ENCODE measurements at regions not wholly inside any gene's neighbourhood (a gene's known extent, or its start where the extent isn't known, plus 50 kb on each side); places are given as distances from the start of the nearest gene placed in this dataset.

GRCh38 chr3:176074096-176074495 is 1123.2 kb downstream of the TBL1XR1 start:
- no peaks in the 10 kb centered on the region for H3K79me2 ChIP-seq
- H3K36me3 ChIP-seq (replicated peaks; ENCODE audit: insufficient read depth, low read depth): no peaks in the 10 kb centered on the region
- no peak overlapping the region for H3K4me2 ChIP-seq
- H4K20me1 ChIP-seq (ENCODE audit: insufficient read depth, poor library complexity, severe bottlenecking): no peaks in the 10 kb centered on the region
- H3K4me3 ChIP-seq: no peak overlapping the region
- H3K27ac ChIP-seq: no peak overlapping the region
- 98% methylated on average over 2 of the region's 2 CpGs for WGBS (ENCODE audit: low lambda C conversion rate, missing lambda C conversion rate)
- no peak for TF ChIP-seq EZH2phosphoT487 (IDR thresholded peaks at IDR 0.05; ENCODE audit: low read depth, severe bottlenecking, unreplicated experiment)
- no peak for TF ChIP-seq CTCF (IDR thresholded peaks at IDR 0.05; ENCODE audit: poor library complexity)
- no peaks in the 10 kb centered on the region for H3K4me1 ChIP-seq (ENCODE audit: insufficient read depth)
- DNase-seq (ENCODE audit: low spot score): no peak
- no peaks in the 10 kb centered on the region for H3K9me3 ChIP-seq (ENCODE audit: low read depth)
- H3K9me2 ChIP-seq (replicated peaks; ENCODE audit: insufficient read depth): no peaks in the 10 kb centered on the region
- no peaks in the 10 kb centered on the region for H3K27me3 ChIP-seq
- H2AFZ ChIP-seq: no peak overlapping the region

- whole genome bisulfite sequencing (ENCODE audit: low lambda C conversion rate, missing lambda C conversion rate): 95% methylated on average over 2 of the region's 2 CpGs
- H3K36me3 ChIP-seq (replicated peaks; ENCODE audit: insufficient read depth, low read depth): no peaks in the 10 kb centered on the region
- H3K9me3 ChIP-seq (ENCODE audit: low read depth): no peaks in the 10 kb centered on the region
- DNase-seq (ENCODE audit: low spot score): no peak
- no peaks in the 10 kb centered on the region for H3K4me1 ChIP-seq (ENCODE audit: insufficient read depth)
- no peaks in the 10 kb centered on the region for H3K9me2 ChIP-seq (replicated peaks; ENCODE audit: insufficient read depth)
- H3K4me3 ChIP-seq: no peak overlapping the region
- no peak overlapping the region for H3K4me2 ChIP-seq
- no peak for TF ChIP-seq CTCF (IDR thresholded peaks at IDR 0.05; ENCODE audit: poor library complexity)
- TF ChIP-seq EZH2phosphoT487 (IDR thresholded peaks at IDR 0.05; ENCODE audit: low read depth, severe bottlenecking, unreplicated experiment): no peak
- no peak for TF ChIP-seq EZH2 (IDR thresholded peaks at IDR 0.05; ENCODE audit: borderline replicate concordance)
- no peak overlapping the region for H2AFZ ChIP-seq
- H3K27me3 ChIP-seq: no peaks in the 10 kb centered on the region
- H3K79me2 ChIP-seq: no peaks in the 10 kb centered on the region
- no peak overlapping the region for H3K27ac ChIP-seq
- H4K20me1 ChIP-seq (ENCODE audit: insufficient read depth, poor library complexity, severe bottlenecking): no peaks in the 10 kb centered on the region
These were observed 1125.3 kb downstream of the TBL1XR1 start for GRCh38 chr3:176071943-176072342.

- H3K27ac ChIP-seq: no peak overlapping the region
- no peaks in the 10 kb centered on the region for H3K79me2 ChIP-seq
- no peak overlapping the region for H3K4me2 ChIP-seq
- TF ChIP-seq EZH2 (IDR thresholded peaks at IDR 0.05; ENCODE audit: borderline replicate concordance) (no peak), CTCF (IDR thresholded peaks at IDR 0.05; ENCODE audit: poor library complexity) (no peak), EZH2phosphoT487 (IDR thresholded peaks at IDR 0.05; ENCODE audit: low read depth, severe bottlenecking, unreplicated experiment) (no peak)
- H3K9me2 ChIP-seq (replicated peaks; ENCODE audit: insufficient read depth): no peaks in the 10 kb centered on the region
- no peaks in the 10 kb centered on the region for H3K9me3 ChIP-seq (ENCODE audit: low read depth)
- H3K27me3 ChIP-seq: no peaks in the 10 kb centered on the region
- no peak overlapping the region for H3K4me3 ChIP-seq
- H3K36me3 ChIP-seq (replicated peaks; ENCODE audit: insufficient read depth, low read depth): no peaks in the 10 kb centered on the region
- no peak overlapping the region for H2AFZ ChIP-seq
- WGBS (ENCODE audit: low lambda C conversion rate, missing lambda C conversion rate): 95% methylated on average over 5 of the region's 6 CpGs
- H3K4me1 ChIP-seq (ENCODE audit: insufficient read depth): no peaks in the 10 kb centered on the region
- no peak for DNase-seq (ENCODE audit: low spot score)
- H4K20me1 ChIP-seq (ENCODE audit: insufficient read depth, poor library complexity, severe bottlenecking): no peaks in the 10 kb centered on the region
These were observed 1128.5 kb downstream of the TBL1XR1 start for GRCh38 chr3:176068750-176069149.

- no peak for DNase-seq (ENCODE audit: low spot score)
- TF ChIP-seq EZH2 (IDR thresholded peaks at IDR 0.05; ENCODE audit: borderline replicate concordance) (no peak), CTCF (IDR thresholded peaks at IDR 0.05; ENCODE audit: poor library complexity) (no peak), EZH2phosphoT487 (IDR thresholded peaks at IDR 0.05; ENCODE audit: low read depth, severe bottlenecking, unreplicated experiment) (no peak)
- H3K9me2 ChIP-seq (replicated peaks; ENCODE audit: insufficient read depth): no peaks in the 10 kb centered on the region
- H2AFZ ChIP-seq: no peak overlapping the region
- no peaks in the 10 kb centered on the region for H3K79me2 ChIP-seq
- no peaks in the 10 kb centered on the region for H3K9me3 ChIP-seq (ENCODE audit: low read depth)
- no peaks in the 10 kb centered on the region for H3K36me3 ChIP-seq (replicated peaks; ENCODE audit: insufficient read depth, low read depth)
- H3K4me1 ChIP-seq (ENCODE audit: insufficient read depth): no peaks in the 10 kb centered on the region
- no peak overlapping the region for H3K27ac ChIP-seq
- H3K4me2 ChIP-seq: no peak overlapping the region
- H4K20me1 ChIP-seq (ENCODE audit: insufficient read depth, poor library complexity, severe bottlenecking): no peaks in the 10 kb centered on the region
- no peaks in the 10 kb centered on the region for H3K27me3 ChIP-seq
- H3K4me3 ChIP-seq: no peak overlapping the region
These were observed 1138.4 kb downstream of the TBL1XR1 start for GRCh38 chr3:176058856-176059255.

All from hepatocyte (in vitro differentiated cells).